ENCODE measurements at regions not wholly inside any gene's neighbourhood (a gene's known extent, or its start where the extent isn't known, plus 50 kb on each side); places are given as distances from the start of the nearest gene placed in this dataset.
A peak's percentile ranks its signal among the peaks of the same experiment; 100 is the strongest.

DNA sequence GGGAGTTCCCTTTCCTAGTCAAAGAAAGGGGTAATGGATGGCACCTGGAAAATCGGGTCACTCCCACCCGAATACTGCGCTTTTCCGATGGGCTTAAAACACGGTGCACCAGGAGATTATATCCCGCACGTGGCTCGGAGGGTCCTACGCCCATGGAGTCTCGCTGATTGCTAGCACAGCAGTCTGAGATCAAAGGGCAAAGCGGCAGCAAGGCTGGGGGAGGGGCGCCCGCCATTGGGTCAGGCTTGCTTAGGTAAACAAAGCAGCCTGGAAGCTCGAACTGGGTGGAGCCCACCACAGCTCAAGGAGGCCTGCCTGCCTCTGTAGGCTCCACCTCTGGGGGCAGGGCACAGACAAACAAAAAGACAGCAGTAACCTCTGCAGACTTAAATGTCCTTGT is 683.3 kb upstream of the MIR17HG start:
- DNase-seq: peak; percentile 46

- DNase-seq: no peak
These were observed 673.7 kb upstream of the MIR17HG start for GRCh38 chr13:90673746-90674145.

GRCh38 chr13:90675129-90675528 is 672.4 kb upstream of the MIR17HG start:
- DNase-seq: no peak

DNA sequence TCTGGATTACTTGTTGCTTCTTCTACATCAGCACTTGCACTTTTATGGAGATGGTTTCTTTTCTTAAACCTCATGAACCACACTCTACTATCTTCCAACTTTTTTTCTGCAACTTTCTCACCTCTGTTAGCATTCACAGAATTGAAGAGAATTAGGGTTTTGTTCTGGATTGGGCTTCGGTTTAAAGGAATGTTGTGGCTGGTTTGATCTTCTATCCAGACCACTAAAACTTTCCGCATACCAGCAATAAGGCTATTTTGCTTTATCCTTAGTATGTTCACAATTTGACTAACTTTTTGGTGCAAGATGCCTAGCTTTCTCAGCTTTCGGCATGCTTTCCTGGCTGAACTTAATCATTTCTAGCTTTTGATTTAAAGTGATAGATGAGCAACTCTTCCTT is 666.7 kb upstream of the MIR17HG start:
- no peak for DNase-seq

- no peak for DNase-seq
These were observed 663.8 kb upstream of the MIR17HG start for GRCh38 chr13:90683711-90684131.

- DNase-seq: no peak
These were observed 661.0 kb upstream of the MIR17HG start for GRCh38 chr13:90686442-90686841.

DNA sequence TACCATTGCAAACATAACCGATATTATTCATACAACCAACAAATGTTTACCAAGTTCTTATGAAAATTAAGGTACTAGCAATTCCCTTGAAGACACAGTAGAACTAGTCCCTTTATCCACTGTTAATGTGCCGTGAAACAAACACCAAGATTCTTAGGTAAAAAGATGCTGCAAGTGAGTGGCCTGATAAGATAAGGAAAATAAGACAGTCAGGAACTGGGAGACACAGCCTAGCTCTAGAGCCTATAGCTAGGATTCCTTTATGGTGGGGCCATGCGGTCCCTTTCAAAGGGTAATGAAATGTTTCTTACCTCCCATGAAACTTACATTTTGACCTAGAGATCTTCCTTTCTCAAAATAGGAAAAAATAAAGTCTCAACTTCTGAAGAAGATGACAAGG is 658.4 kb upstream of the MIR17HG start:
- no peak for DNase-seq

DNA sequence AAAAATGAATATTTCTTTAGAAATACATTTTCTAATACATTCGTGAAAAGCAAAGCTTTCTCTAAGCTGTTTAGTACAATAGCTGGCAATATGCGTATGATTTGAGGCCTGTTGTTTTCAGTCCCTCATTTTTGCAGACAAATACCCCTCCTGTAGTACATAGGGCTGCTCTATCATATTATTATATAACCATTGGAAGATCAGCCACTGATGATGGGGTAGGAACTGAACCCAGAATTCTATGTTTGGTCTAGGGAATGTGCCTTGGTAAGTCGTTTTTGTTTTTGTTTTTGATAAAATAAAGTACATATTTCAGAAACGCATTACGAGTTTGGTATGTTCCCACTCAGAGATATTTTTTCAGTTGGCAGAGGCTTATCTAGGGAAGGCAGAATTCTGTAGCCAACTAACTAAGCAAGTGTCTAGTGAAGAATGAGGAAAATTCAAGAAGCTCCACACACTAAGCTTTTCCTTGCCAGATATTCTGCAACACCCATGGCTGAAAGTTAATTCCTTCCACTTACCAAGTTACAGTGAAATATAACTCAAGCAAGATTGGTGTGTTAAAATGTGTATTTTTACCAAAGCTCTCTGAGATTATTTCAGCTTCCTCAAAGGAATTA is 656.9 kb upstream of the MIR17HG start:
- DNase-seq: no peak

GRCh38 chr13:90696254-90696653 is 651.2 kb upstream of the MIR17HG start:
- DNase-seq: peak; percentile 32

DNA sequence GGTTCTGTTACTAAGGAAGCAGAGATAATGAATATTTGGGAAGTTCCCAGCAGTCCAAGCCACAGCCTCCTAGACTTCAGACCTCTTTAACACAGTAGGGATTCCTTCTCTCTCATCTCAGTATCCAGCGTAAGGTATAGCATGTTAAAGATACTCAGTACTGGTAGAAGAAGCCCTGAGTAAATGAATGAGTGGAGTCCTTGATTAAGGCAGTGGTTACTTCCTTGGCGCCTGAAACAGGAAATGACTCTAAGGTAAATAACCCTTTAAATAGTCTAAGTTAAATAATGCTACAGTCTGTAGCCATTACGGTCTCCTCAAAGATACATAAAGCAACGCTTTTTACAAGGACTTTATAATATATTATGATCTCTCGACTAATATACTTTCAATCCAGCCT is 650.8 kb upstream of the MIR17HG start:
- peak; percentile 42 for DNase-seq

DNA sequence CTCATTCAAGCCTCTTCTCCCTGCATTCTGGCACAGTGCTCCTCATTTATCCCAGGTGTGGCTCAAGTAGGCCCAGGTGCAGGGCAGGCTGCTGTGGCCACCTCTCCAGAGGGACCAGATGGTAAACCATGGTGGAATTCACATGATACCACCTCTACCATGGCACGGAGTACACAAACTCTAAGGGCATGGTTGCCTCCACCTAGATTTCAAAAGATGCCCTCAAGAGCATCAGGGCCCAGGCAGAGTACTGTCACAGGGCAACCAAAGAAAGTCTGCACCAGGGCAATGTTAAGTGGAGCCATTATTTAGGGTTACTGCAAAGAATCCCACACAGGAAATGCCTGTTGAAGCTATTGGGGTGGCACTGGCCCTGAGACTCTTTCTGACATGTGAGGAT is 647.1 kb upstream of the MIR17HG start:
- no peak for DNase-seq

GRCh38 chr13:90701264-90701663 is 646.2 kb upstream of the MIR17HG start:
- DNase-seq: no peak

DNA sequence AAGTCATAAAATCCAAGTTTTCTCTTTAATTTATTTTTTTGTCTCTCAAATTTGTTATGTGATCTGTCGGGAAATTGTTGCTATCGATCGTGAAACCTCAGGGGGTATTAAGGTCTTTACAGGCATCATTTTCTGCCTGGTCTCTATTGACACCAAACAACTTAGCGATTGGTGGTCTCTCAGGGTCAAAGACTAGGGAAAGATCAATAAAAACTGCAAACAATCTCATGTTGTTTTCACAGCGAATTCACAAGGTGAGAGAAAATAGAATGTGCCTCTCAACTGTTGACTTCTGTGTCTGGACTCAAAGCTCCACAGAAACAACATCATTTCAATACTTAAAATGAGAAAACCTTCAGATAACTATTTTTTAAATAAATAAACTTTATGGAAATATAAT is 645.4 kb upstream of the MIR17HG start:
- DNase-seq: no peak

- DNase-seq: no peak
These were observed 640.9 kb upstream of the MIR17HG start for GRCh38 chr13:90706631-90707030.

DNA sequence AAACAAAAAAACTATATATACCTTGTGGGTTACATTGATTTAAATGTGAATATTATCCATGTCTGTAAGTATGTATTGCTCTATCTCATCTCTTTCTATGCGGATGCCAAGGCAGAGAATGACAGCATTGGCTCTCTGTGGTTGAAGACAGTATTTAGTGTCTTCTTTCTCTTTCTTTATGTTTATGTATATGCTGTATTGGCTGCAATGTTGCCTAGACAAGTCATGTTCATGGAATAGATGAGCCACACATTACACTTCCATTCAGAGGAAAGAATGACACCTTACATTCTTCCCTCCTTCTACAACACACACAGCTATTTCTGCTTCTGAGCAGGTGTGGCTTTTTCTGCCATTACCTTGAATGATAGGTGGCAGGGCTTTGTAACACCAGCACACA is 639.4 kb upstream of the MIR17HG start:
- DNase-seq: no peak

- no peak for DNase-seq
These were observed 638.2 kb upstream of the MIR17HG start for GRCh38 chr13:90709319-90709718.

DNA sequence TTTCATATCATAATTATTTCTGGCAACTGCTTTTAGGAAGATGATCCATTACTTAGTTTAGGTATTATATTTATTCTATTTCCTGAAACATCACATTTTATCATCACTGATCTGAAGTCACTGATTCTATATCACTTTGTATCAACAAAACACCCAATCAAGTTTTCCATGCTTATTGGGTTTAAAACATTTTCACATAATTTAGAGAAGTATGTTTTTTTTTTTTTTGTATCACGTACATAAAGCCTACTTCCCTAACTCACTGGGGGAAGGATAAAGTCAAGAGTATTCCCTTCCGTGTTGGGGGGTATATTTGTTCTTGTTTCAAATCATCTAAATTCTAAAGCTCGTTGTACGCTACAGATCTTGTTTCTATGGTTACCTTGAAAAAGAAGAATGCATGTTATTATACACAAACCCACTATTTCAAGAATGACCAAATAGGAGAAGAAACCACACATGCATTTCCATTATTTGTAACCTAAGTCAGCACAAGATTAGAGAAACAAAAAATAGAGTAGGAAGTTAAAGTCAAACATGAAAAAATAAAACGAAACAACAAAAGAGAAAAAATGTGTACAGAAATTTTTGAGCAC is 637.2 kb upstream of the MIR17HG start:
- DNase-seq: peak; percentile 1

DNA sequence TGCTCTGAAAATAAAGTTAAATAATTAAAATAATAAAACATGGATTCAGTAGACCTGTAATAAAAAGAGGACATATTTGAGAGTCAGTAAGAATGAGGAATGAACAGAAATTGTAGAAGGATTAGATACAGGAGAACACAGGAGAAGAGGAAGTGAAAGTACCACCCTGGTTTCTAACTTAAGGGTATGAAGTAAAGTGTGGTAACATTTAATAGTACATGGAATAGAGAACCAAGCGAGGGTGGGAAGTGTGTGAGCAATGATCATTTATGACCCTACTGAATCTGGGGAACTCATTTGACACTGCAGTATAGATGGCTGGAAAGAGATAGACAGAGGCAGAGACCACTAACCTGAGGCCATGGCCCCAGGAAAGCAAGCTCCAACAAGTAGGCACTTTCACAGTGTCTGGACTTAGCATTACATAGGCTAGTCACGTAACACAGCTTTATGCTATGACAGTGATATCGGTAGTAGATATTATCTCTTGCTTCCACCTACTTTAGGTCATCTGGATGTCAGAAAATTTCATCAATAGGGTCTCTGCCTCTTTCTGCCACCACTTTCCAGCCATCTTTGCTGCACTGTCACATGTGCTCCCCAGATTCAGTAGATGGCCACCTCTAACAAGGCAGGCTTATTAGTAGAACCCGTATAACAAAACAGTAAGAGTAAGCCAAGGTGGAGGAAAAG is 633.9 kb upstream of the MIR17HG start:
- DNase-seq: no peak

DNA sequence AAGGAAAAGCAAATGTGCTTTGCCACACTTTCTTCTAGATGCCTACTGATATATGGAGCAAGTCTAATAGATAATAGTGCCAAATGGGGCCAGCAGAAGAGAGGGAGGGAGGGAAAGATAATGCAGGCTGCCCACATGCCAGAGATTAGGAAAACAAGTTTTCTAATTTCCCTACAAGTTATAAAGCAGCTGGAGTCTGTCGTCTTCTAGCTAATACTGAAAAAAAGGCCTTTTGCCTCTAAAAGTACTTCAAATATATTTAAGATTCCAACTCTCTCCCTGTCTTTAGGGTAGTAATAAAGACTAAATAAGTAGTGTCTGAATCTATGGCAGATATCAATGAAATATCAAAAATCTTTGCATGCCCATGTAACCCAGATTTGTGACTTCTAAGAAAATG is 632.0 kb upstream of the MIR17HG start:
- no peak for DNase-seq

DNA sequence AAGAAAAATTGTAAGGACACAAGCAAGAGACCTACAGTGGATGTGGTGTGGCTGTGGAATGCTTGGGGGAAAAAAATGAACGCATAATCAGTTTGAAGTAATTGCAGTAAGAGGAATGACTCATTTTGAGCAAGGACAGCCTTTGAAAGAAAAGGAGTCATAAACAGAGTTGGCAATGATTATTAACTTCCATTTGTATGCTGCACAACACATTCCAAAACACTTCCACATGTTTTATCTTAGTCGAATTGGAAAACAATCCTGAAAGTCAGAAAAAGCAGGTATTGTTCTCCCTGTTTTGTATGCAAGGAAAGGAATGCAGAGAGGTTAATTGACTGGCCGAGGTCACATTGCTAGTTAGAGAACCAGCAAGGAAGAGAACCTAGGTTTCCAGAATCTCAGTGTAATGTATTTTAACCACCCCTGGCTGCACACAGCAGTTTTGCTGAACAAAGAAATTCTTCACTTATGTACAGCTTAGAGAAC is 630.0 kb upstream of the MIR17HG start:
- no peak for DNase-seq

DNA sequence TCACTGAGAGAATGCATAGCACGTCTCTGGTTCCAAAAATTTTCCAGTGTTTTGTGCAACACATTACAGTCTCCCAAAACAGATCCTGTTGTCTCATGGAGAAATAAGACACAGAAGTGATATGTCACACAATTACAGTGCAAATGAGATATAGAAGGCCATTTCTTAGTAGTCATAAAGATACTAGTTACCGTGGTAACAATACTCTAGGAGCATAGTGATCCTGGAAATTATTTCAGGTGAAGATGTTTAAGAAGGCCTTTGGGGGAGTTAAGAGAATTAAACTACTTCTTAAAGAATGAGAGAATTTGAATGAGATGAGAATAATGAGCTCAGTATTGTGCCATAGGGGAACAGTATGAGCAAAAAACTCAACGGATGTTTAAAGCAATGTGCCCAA is 628.0 kb upstream of the MIR17HG start:
- no peak for DNase-seq

- no peak for DNase-seq
These were observed 625.5 kb upstream of the MIR17HG start for GRCh38 chr13:90721937-90722336.

GRCh38 chr13:90723381-90723780 is 624.1 kb upstream of the MIR17HG start:
- DNase-seq: no peak

DNA sequence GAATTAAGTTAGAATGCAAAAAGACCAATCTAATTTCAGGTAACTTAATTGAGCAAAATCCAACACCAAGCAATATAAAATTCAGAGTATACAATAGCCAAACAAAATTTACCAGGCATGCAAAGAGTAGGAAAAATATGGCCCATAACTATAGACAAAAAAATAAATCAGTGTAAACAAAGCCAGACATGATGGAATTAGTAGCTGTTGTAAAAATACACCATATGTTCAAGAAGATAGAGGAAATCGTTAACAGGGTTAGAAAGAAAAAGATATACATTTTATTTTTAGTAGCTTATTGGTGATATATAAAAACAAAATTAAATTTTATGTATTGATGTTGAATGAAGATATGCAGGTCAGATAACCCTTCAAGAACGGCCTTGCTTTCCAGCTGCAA is 621.1 kb upstream of the MIR17HG start:
- DNase-seq: no peak

Measured in DMS53 (cell line).